ENCODE measurements at regions not wholly inside any gene's neighbourhood (a gene's known extent, or its start where the extent isn't known, plus 50 kb on each side); places are given as distances from the start of the nearest gene placed in this dataset.

DNA sequence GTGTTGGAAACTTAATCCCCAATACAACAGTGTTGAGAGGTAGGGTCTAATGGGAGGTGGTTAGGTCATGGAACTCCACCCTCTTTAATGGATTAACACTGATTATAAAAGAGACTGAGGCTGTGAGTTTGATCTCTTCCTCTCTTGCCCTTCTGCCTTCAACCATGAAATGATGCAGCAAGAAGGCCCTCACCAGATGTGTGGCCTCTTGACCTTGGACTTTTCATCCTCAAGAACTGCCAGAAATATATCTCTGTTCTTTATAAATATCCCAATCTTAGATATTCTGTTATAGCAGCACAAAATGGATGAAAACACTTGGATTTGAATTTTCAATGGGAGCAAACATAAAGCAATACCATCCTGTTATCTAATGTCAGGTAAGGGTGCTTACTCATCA, 67.6 kb downstream of the NMUR2 start:
- DNase-seq: no peak

DNA sequence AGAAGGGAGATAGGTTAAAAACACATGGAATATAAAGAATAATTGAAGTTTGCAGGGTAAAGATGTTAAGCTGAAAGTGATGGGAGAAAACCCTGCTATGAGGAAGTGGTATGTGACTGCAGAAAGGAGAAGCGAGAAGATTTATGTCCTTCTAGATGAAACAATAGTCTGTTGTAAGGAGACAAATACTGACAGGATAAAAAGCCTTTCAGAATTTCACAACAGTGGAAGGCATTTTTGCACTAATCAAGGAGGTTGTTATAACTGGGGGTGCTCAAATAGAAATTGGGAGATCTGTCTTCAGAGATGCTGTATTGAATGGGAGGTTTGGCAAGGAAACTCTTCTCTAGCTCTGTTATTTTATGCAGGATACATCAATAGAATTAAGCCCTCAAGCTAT, 69.6 kb downstream of the NMUR2 start:
- no peak for DNase-seq

- DNase-seq: no peak
Measured at GRCh38 chr5:152332716-152333460, 72.2 kb downstream of the NMUR2 start.

DNA sequence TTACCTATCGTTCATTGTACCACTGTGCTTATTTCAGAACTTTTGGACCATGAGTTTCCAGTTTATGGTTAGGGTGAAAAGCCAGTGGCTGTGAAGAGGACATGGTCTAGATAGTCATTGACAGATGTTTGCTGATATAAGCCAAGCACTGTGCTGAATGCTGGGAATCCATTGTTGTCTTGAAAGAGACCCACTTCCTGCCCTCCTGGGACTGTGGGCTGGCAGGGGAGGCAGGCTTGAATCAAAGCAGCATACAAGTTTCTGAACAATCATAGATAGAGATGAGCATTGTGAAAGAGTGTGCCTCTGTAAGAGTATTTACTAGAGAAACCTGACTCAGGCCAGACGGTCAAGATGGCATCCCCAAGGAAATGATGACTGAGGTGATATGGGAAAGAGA, 73.4 kb downstream of the NMUR2 start:
- no peak for DNase-seq

DNA sequence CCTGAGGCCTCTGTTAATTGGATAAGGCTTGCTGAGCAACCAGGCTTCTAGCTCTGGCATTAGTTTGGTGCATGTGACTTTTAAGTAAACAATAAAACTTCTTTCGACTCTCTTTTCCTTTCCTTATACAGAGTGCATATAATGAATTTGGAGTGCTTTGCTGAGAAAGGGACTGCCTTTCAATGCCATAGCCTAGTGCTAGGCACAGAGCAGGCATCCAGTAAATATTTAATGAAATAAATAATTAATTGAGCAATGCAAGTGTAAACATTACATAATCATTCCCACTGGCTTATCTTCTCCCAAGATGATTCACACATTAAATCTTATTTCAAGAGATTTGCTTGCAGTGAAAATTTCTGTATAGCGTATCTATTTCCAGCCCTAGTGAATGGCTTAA, 74.1 kb downstream of the NMUR2 start:
- DNase-seq: no peak

- no peak for DNase-seq
Measured at GRCh38 chr5:152329761-152330283, 75.3 kb downstream of the NMUR2 start.

DNA sequence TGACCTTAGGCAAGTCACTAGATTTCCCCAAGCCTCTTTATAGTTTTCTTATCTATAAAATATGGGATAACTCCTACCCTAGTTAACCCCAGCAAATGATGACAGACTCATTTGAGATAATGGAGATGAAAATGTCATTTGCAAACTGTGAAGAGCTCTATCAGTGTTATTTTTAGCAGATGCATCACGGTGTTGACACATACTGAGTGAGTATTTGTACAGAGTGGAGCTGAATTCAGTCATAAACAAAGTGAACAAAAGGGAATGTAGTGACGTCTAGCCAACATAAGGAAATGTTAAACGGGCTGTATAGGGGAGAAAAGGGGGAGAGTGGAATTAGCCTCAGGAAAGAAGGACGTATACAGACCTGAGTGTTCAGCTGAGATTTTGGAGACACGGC, 75.9 kb downstream of the NMUR2 start:
- DNase-seq: no peak

DNA sequence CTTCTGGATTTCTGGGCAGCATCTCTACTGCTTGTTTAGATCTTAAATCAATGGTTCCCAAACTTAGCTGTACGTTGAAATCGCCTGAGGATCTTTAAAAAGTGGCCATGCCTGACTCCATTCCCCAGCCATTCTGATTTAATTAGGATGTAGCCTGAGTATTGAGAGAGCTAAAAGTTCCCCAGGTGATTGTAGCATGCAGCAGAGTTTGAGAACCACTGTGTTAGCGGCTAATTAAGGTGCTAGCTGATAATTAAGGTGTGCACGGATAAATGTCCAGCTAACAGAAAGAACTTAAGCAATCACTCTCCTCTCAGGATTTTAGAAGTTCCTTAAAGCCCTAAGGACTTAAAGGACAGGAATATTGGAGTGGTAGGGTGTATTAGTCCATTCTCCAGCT, 89.1 kb downstream of the NMUR2 start:
- DNase-seq: no peak

GRCh38 chr5:152314196-152314829, 90.8 kb downstream of the NMUR2 start:
- DNase-seq: no peak

GRCh38 chr5:152309926-152310450, 95.1 kb downstream of the NMUR2 start:
- DNase-seq: no peak

DNA sequence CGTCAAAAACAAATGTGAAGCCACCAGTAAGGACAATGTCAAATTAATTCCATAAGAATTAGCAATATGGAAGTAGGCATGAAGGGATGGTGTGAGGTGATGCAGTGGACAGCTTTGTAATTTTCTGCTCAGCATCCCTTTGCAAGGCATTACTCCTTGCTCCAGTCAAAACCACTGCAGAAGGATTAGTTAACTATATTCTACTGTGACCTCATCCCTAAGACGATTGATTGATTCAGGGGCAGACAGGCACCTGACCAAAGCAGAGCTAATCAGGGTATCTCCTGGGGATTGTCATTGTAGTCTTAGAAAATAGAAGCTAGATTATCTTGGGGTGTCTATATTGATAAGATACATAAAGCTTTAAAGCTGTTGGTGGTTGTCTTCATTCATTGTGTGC, 98.7 kb downstream of the NMUR2 start:
- DNase-seq: no peak

DNA sequence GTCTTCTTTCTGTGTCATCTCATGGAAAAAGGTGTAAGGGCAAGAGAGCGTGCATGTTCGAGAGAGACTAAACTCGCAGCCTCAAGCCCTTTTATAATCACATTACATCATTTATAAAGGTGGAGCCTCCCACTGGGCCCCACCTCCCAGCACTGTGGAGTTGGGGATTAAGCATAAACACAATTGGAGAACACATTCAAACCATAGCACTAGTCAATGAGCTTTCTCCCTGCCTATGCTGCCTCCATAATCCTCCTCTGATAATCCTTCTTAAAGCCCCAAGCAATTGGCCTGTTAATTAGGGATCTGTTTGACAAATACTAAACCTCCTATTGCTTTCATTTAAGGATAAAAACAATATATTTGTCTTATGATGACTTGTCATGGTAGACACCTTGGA, 99.6 kb downstream of the NMUR2 start:
- DNase-seq: no peak

DNA sequence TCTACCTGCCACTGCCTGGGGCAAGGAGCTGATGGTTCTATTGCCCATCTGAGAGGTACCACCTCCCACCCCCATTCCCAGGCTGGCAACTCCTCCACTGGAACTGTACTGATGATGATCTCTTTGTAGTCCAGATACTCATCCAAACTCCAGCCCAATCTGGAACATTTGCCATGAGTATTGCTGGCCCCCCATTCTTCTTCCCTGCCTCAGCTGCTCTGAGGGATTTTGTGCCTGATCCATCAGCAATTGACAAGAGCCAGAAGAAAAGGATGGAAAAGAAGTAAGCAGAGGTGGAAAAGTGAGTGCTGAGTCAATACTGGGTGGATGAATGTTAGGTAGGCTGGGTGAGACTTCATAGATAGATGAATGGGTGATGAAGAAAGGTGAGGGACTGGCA, 101.2 kb downstream of the NMUR2 start:
- DNase-seq: no peak

- DNase-seq: no peak
Measured at GRCh38 chr5:152297866-152298265, 107.2 kb downstream of the NMUR2 start.

DNA sequence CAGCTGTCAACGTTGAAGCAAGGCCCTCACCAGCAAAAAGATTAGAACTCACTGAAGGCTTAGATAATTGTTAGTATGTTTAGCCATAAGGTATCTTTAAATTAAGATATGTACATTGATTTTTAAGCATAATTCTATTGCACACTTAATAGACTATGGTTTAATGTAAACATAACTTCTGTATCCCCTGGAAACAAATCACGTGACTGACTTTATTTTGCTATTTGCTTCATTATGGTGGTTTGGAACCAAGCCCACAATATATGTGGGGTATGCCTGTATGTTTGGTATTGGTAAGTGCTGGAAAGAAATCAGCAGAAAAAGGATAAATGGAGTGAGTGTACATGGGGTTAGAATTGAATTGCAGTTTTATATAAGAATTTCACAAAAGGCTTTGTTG, 111.9 kb downstream of the NMUR2 start:
- DNase-seq: no peak

DNA sequence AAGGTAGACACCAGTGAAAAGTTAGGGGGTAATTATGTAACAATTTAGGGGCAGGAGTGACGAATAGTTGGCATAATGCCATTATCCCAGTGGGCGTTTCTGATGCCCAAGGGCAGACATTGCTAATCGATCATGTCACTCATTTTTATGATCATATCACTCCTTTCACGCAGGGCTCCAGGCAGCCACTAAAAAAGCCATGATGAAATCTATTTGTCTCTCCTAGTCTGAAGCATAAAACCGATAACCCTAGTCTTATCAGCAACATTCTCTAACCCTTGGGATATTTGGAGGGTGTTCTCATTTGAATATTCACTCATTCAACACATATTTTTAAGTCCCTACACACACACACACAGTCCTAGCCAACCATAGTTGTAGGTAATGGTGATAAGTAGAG, 114.9 kb downstream of the NMUR2 start:
- no peak for DNase-seq

DNA sequence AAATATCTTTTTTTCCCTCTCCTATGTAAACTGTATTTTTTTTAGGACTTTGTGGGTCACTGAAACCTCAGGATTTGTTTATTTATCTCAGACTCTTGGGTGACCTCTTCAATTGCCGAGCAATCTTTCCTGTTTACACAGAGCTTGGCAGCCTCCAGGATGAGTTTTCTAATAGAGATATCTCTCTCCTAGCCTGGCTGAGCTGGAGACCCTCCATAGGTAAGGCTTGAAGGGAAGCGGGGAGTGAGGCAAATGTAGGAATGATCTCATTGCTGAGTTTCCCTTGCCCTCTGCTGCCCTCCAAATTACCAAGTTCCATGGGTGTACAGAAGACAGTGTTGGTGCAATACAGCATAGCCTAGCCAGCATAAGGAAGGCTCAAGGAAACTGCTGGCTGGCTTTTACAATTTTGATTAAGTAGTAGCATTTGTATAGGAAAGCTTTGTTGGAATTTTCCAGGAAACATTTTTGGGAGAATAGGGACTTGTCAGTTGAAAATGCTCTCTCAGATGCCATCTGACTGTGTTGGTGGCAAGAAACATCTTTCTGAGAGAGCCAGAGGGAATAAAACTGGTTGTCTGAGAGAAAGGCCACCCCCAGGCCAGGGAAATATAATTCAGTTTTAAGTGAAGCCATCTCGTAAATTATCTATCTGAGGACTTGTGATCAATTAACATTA, 116.0 kb downstream of the NMUR2 start:
- no peak for DNase-seq

- no peak for DNase-seq
Measured at GRCh38 chr5:152288499-152288898, 116.6 kb downstream of the NMUR2 start.

- no peak for DNase-seq
Measured at GRCh38 chr5:152285764-152286163, 119.3 kb downstream of the NMUR2 start.

DNA sequence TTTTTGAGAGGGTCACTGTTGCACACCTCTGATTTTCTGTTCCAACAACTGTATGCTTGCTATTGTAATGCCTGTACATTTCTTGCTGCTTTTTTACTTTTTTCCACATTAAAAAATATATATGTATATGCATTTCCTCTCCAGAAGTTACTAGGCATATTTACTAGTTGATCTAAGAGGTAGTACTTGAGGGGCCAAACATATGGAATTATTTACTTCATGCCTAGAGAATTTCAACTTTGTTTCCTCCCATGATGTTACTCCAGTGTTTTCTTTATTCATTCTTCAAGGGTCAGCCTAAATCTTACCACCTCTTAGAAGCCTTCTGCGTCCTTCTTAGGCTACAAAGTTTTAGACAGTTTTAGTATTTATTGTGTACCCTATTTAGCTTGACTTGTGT, 122.7 kb downstream of the NMUR2 start:
- no peak for DNase-seq

- no peak for DNase-seq
Measured at GRCh38 chr5:152277936-152278335, 127.1 kb downstream of the NMUR2 start.

DNA sequence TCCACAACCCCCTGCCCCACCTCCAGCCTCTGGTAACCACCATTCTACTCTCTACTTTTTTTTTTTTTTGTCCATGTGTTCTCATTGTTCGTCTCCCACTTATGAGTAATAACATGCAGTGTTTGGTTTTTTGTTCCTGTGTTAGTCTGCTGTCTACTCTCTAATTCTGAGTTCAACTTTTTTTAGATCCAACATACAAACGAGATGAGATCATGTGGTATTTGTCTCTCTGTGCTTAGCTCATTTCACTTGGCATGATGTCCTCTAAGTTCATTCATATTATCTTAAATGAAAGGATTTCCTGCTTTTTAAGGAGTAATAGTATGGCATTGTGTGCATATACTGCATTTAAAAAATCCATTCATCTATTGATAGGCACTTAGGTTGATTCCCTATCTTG, 130.9 kb downstream of the NMUR2 start:
- no peak for DNase-seq

DNA sequence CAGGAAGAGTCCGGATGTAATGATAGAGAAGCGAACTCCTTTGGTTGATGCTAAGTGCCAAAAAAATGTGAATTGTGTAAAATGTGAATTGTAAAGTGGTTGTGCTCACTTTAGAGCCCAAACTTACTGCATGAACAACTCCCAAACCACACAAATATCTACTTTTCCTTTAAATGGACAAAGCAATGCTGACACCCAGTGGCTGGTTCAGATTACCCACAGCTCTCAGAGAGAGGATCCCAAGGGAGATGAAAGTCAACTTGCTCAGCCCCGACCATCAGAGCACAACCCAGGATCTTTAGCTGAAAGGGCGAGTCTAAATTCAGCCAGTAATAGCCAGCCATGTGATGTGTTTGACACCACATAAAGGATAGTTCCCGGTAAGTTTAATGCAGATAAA, 133.7 kb downstream of the NMUR2 start:
- no peak for DNase-seq

- DNase-seq: no peak
Measured at GRCh38 chr5:152270096-152270495, 135.0 kb downstream of the NMUR2 start.

All from suppressor macrophage treated with lipopolysaccharide for 4 hours (primary cell).